ENCODE measurements at regions not wholly inside any gene's neighbourhood (a gene's known extent, or its start where the extent isn't known, plus 50 kb on each side); places are given as distances from the start of the nearest gene placed in this dataset.
"Not testable (repeated sequence)": the region's sequence is repeated elsewhere in the genome, so short reads cannot be mapped to it uniquely, and the experiment has no call there.

DNA sequence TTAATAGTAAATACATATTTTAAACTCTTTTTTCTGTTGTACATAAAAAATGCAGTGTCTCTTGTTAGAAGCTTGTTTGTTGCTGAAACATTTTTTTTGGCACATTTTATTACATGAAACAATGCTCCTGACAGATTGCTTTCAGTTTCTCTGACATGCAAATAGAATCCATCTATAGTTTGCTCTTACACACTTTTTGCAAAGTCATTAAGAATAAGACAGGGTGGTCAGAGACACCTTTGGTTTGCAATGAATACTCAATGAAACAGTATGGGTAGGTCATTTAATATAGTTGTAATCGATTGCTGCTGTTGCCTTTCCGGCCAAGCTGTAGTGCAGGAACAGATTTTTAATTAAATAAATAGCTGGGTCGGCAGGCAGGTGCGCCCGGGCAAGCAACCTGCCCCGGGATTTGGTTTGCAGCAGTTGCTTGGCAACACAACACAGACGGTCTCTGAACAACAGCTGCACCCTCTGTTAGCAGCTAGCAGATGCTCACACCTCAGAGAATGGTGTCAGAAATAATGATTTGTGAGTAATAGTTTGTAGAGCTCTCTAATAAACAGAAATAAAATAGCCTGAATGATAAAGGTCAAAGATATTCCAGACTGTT lies 115.7 kb upstream of the CACNA2D1 start:
- DNase-seq = no peak

GRCh38 chr7:82549616-82550285 lies 106.2 kb upstream of the CACNA2D1 start:
- DNase-seq = no peak

GRCh38 chr7:82548141-82548688 lies 104.6 kb upstream of the CACNA2D1 start:
- DNase-seq = no peak

DNA sequence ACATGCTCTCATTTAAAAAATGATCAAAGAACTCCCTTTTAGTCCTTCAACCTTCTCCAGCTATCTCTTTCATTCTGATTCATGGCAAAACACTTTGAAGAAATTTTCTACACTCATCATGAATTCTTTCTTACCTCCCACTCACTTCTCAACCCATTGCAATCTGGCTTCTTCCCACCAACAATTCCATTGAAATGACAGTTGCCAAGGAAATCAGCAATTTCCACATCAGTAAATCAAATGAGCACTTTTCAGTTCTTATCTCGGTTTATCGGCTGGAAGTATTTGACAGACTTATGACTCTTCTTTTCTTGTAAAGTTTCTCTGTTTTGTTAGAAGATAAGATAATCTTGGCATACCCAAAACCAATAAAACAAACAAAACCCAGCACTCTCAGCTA lies 99.1 kb upstream of the CACNA2D1 start:
- DNase-seq = no peak

DNA sequence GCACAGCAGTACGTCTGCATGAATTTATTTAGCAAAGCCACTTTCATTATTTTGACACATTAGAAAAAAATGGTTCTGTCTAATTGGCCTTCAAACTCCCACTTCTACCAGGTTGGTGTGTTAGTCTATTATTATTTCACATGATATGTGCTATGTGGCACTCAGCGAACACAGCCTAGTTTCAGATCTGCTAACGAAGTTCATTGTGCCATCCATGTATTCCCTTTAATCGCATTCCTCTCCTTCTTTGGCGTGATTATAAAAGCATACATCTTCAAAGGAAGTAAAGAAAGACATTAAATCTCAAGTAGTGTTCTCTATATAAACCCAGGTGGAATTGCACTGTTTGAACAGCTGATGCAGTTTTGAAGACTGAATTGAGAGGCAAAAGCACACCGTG lies 96.4 kb upstream of the CACNA2D1 start:
- no peak for DNase-seq

GRCh38 chr7:82534684-82535083 lies 91.1 kb upstream of the CACNA2D1 start:
- no peak for DNase-seq

GRCh38 chr7:82530361-82530760 lies 86.8 kb upstream of the CACNA2D1 start:
- DNase-seq = no peak

DNA sequence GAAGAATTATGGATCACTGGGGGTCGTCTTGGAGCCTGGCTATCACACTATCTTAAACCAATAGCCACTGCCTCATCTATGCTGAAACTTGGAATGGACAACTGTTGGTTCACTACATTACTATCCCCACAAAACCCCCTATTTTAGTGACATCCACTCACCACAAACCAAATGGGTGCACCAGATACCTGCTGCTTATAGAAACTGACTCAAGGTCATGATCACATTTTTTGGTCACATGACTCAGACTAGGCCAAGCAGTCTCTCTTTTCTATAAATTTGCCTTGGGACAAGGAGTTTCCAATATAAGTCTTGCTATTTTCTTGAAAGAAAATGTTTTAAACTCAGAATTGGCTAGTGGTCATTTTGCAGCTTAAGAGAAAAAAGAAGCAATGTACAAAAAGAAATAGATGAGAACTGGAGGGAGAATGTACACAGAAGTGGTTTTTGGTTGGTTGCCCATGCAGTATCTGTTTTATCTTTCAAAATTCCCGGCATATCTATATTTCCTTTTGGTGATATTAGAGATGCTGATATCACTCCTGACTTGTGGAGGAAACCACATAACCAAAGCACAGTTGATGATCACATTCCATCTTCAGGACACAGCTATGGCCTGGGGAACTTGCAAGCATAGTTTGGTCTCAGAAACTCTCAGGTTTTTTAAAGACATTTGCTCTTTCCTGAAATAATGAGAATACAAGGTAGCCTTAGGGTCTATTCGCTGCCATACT lies 85.2 kb upstream of the CACNA2D1 start:
- DNase-seq = no peak

DNA sequence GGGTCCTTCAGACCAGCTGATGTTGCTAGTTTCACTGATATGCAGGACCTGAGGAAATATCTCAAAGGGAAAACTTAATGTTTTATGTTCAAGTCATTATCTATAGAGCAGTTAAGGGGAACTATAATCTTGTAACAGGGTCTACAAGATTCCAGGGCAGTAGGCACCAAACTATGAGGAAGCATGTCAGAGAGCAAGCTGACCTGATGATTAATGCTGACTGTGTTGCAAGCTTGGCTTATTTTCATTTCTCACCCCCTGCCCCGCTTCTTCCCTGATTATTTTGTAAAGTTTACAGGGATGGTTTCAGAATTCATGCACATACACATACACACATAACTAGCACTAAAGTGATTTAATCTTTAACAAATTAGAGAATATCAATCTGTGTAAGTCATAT lies 84.3 kb upstream of the CACNA2D1 start:
- DNase-seq = no peak

DNA sequence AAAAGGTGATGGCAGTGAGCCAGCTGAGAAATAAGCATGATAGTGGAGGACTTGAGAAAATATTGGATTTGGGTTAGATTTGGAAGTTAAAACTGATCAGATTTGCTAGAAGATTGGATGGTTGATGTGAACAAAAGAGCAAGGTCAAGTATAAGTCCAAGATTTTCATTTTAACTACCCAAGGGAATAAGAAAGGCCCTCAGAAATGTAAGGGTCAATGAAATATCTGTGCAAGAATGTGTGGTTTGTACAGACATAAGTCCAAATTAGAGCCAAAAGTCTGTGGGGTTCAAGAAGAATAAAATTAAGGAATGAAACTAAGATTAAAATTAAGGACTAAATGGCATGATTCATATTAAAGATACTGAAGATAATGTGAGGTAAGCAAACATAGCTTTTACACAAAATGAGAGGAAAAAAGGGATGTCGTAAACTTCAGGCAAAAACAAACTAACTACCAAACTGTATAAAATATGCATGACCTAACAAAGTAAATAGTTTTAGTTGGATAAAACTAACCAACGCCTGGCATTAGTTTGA lies 78.4 kb upstream of the CACNA2D1 start:
- DNase-seq = no peak

DNA sequence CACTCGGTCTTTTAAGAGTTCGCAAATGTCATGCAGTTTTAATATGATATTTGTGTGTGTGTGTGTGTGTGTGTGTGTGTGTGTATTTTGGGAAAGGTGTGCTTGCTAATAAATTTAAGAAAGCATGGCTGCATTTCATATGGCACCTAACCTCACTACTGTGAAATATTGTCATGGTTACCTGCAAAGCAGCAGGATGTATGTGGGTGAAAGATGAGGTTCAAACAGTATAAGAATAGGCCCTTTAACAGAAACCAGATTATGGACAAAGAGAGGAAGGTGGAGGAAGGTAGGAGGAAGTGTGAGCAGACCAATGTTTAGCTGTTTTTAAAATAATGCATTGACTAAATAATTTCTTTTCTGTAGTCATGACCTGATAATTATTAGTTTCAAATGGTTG lies 73.5 kb upstream of the CACNA2D1 start:
- DNase-seq = no peak

GRCh38 chr7:82511542-82511941 lies 68.0 kb upstream of the CACNA2D1 start:
- no peak for DNase-seq

DNA sequence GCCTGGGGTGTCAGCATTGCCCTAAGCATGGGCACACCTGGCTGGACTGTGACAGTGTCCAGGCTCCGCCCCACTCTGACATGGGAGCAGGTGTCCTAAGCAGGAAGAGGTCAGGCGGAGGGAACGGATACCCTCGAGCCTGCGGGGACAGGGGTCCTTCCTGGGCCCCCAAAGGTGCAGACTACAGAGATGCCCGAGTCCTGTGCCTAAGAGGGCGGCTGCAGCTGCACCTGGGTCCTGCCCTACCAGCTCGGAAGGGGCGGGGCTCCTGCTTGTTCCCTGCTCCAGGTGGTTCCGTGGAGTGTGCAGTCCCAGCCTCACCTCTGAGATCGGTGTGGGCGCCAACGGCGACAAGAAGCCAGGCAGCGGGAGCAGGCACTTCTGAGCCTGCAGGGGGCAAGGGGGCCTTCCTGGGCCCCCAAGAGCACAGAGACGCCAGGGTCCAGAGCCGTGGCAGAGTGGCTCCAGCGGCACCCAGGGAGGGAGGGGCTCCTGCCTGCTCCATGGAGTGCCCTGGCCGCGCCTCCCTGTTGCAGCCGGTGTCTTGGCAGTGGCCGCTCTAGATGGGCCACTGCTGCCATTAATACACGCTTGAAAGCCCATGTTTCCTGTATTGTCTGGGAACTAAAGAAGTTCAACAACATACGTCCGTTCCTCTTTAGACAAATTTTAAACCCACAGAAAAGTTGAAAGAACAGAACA lies 64.5 kb upstream of the CACNA2D1 start:
- no peak for DNase-seq

DNA sequence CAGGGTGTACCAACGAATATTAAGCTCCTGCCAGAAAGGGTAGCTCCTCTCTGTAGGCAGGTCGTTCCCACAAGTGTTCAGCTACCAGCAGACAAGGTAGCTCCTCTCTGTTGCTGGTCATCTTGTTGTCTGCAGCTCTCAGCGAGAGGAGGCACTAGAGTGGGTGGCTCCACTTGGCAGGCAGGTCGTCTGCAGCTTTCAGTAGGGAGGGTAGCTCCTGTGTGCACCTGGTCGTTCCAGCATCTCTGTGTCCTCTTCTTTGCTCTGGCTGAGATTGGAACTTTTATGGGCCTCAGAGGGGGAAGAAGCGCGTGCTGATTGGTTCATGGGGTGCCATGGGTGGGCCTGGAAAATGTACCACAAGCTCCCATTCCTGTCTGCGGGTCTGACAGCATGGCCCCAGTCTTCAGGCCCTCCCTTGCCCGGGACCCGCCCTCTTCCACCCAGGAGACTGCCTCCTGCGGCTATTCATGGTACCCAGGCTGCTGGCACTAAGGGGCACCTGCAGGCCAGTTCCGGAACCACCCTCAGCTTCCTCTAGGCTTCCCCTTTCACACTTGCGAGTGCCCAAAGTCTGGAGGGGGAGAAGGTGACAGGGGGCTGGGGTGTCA lies 63.9 kb upstream of the CACNA2D1 start:
- no peak for DNase-seq

DNA sequence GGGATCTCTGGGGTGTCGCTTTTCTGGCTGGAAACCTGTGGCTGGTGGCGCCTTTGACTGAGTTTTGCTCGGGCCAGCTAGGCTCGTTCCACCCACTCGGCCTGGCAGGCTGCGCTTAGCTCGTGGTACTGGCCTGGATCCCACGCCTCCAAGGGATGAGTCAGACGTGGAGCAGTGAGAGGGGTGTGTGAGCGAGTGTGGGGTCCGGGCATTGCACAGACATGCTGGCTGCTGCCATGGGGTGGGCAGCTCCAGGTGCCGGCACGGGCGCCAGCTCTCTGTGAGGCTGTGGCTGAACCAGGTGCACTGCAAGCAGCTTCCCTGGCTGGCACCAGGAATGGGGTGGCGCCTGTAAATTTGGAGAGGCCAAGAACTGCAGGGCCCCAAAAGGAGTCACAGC lies 63.1 kb upstream of the CACNA2D1 start:
- no peak for DNase-seq

DNA sequence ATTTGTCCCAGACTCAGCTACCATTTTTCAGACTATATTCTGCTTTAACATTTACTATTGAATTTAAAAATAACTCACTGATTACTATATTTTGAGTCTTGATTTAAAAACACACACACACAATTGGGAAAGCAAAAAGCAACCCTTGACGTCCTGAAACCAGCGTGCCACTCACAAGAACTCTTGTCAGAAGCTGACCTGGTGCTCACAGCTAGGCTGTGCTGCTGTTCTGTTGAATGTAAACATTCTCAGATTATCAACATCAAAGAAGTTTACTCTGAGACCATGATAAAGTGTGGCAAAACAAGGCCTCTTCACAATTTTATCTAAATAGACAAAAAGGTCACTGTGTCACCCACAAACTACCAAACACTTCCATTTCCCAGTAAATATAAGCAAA lies 62.6 kb upstream of the CACNA2D1 start:
- no peak for DNase-seq

GRCh38 chr7:82501346-82501745 lies 57.8 kb upstream of the CACNA2D1 start:
- DNase-seq = no peak

DNA sequence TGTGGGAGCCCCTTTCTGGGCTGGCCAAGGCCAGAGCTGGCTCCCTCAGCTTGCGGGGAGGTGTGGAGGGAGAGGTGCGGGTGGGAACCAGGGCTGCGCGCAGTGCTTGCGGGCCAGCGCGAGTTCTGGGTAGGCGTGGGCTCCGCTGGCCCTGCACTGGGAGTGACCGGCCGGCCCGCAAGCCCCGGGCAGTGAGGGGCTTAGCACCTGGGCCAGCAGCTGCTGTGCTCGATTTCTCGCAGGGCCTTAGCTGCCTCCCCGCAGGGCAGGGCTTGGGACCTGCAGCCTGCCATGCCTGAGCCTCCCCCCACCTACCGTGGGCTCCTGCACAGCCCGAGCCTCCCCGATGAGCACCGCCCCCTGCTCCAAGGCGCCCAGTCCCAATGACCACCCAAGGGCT lies 56.0 kb upstream of the CACNA2D1 start:
- DNase-seq = not testable (repeated sequence)

GRCh38 chr7:82494420-82494819 lies 50.8 kb upstream of the CACNA2D1 start:
- no peak for DNase-seq

Measured in stimulated activated naive CD4-positive, alpha-beta T cell (primary cell).